ENCODE measurements at regions not wholly inside any gene's neighbourhood (a gene's known extent, or its start where the extent isn't known, plus 50 kb on each side); places are given as distances from the start of the nearest gene placed in this dataset.
"Not testable (repeated sequence)": the region's sequence is repeated elsewhere in the genome, so short reads cannot be mapped to it uniquely, and the experiment has no call there.

- Histone ChIP-seq H3K27me3 (no peaks in the 10 kb centered on the region), H3K4me1 (no peaks in the 10 kb centered on the region), H3K27ac (no peak overlapping the region), H3K36me3 (no peaks in the 10 kb centered on the region), H3K4me3 (no peak overlapping the region), H3K9me3 (no peaks in the 10 kb centered on the region)
- WGBS, 5 donors, result 26 to 56% (median 53%) methylated on average over 2 of the region's 2 CpGs
- DNase-seq, result no peak
- intact Hi-C loops (cut with DNase I; ENCODE audit: low total_unique reads), result no loop called here
- TF ChIP-seq CTCF (IDR thresholded peaks at IDR 0.05), result no peak
- no peak for TF ChIP-seq EP300 (IDR thresholded peaks at IDR 0.05)
- TF ChIP-seq POLR2AphosphoS5 (IDR thresholded peaks at IDR 0.05), result no peak
- TF ChIP-seq POLR2A (IDR thresholded peaks at IDR 0.05), result no peak
Observed at GRCh38 chr12:40168868-40169267, 55.9 kb upstream of the LRRK2 start.

- intact Hi-C loops (cut with DNase I; ENCODE audit: low total_unique reads); H3K27me3 ChIP-seq; DNase-seq; H3K36me3 ChIP-seq; H3K9me3 ChIP-seq; H3K27ac ChIP-seq; H3K4me3 ChIP-seq; H3K4me1 ChIP-seq: not testable (repeated sequence)
- WGBS, 5 donors, result 73 to 89% (median 87%) methylated on average over 3 of the region's 3 CpGs
Observed at GRCh38 chr12:40168419-40168818, 56.4 kb upstream of the LRRK2 start.

GRCh38 chr12:40168001-40168400 lies 56.8 kb upstream of the LRRK2 start:
- Histone ChIP-seq H3K27ac (no peak overlapping the region), H3K4me1 (no peaks in the 10 kb centered on the region), H3K36me3 (no peaks in the 10 kb centered on the region), H3K27me3 (no peaks in the 10 kb centered on the region), H3K4me3 (no peak overlapping the region), H3K9me3 (no peaks in the 10 kb centered on the region)
- 65 to 82% (median 68%) methylated on average over 3 of the region's 3 CpGs for WGBS, 5 donors
- no peak for DNase-seq
- no peak for TF ChIP-seq CTCF (IDR thresholded peaks at IDR 0.05)
- TF ChIP-seq POLR2A (IDR thresholded peaks at IDR 0.05), result no peak
- TF ChIP-seq EP300 (IDR thresholded peaks at IDR 0.05), result no peak
- intact Hi-C loops (cut with DNase I; ENCODE audit: low total_unique reads), result no loop called here

DNA sequence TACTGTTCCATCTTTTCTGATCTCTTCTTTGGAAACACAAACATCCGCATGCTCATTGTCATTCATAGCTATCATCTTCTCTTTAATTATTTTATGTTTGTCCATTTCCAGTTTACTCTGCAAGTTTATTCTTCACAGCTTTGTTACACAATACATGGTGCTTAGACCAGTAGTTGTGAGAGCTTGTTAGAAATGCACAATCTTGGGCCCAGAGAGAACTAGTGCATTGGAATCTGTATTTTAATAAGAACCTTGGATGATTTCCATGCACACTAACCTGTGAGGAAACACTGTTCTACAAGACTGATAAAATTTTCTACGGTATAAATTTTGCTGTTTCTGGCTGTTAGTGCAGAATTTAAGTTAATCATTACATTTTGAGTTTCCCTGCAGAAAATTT lies 59.3 kb upstream of the SLC2A13 start:
- Histone ChIP-seq H3K36me3 (no peaks in the 10 kb centered on the region), H3K27me3 (no peaks in the 10 kb centered on the region), H3K27ac (no peak overlapping the region), H3K4me3 (no peak overlapping the region), H3K4me1 (no peaks in the 10 kb centered on the region), H3K9me3 (no peaks in the 10 kb centered on the region)
- intact Hi-C loops (cut with DNase I; ENCODE audit: low total_unique reads), result no loop called here
- WGBS, 5 donors, result 67 to 91% (median 84%) methylated on average over 2 of the region's 2 CpGs
- no peak for TF ChIP-seq CTCF (IDR thresholded peaks at IDR 0.05)
- TF ChIP-seq EP300 (IDR thresholded peaks at IDR 0.05), result no peak
- no peak for TF ChIP-seq POLR2A (IDR thresholded peaks at IDR 0.05)
- no peak for TF ChIP-seq POLR2AphosphoS5 (IDR thresholded peaks at IDR 0.05)
- DNase-seq, result no peak

DNA sequence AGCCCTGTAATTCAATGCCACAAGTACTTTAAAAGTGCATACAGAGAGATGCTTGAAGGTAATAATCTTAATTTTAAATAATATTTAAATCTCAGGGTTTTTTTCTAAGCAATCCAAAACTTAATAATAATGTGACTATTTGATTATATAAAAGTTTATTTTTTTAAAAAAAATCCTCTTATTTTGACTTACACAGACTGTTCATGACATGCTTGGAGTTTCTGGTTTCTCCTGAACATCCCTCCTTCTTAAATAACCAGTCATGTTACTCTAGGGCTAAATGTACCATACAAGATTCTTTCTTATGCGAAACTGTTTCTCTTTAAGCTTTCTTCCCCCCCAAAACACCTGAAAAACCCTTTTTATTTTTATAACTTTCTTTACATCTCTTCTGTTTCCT lies 58.2 kb upstream of the SLC2A13 start:
- no peaks in the 10 kb centered on the region for H3K4me1 ChIP-seq
- no peak overlapping the region for H3K27ac ChIP-seq
- no peak for DNase-seq
- no peak overlapping the region for H3K4me3 ChIP-seq
- H3K9me3 ChIP-seq, result no peaks in the 10 kb centered on the region
- no peaks in the 10 kb centered on the region for H3K36me3 ChIP-seq
- H3K27me3 ChIP-seq, result no peaks in the 10 kb centered on the region
- WGBS, 5 donors, result 68 to 89% (median 81%) methylated on average over 1 of the region's 1 CpG
- TF ChIP-seq EP300 (IDR thresholded peaks at IDR 0.05) (no peak), POLR2AphosphoS5 (IDR thresholded peaks at IDR 0.05) (no peak), CTCF (IDR thresholded peaks at IDR 0.05) (no peak), POLR2A (IDR thresholded peaks at IDR 0.05) (no peak)
- intact Hi-C loops (cut with DNase I; ENCODE audit: low total_unique reads), result no loop called here
